Heart left ventricle (tissue), 16 donors: ENCODE measurements at regions not wholly inside any gene's neighbourhood (a gene's known extent, or its start where the extent isn't known, plus 50 kb on each side); places are given as distances from the start of the nearest gene placed in this dataset.
"Not testable (repeated sequence)": the region's sequence is repeated elsewhere in the genome, so short reads cannot be mapped to it uniquely, and the experiment has no call there.

Experiments used
- ATAC-seq, 4 donors: fragments of 200-7000 bp; cut with Tn5 transposase; one replicate each; pipeline ENCODE4 v1.9.1; 2020 to 2022; ENCODE audit warnings: moderate library complexity in 4 of 4, mild to moderate bottlenecking in 3 of 4, moderate number of reproducible peaks in 1 of 4
- DNase-seq, 5 donors: peaks; one replicate each; pipeline ENCODE4 v3.0.0-alpha.2; 2020
- H3K27ac ChIP-seq, 12 donors: fragments of 200-600 bp; sonication (generic) in 4 of 12; one replicate each; pipeline versions ENCODE4 v1.5.0 to v1.8.0; 2016 to 2022; ENCODE audit warnings: mild to moderate bottlenecking in 2 of 12
- H3K27me3 ChIP-seq, 9 donors: fragments of 200-600 bp; sonication (generic) in 2 of 9; one replicate each; pipeline versions ENCODE4 v1.5.1 to v1.8.0; 2016 to 2022; ENCODE audit warnings: mild to moderate bottlenecking in 3 of 9
- H3K36me3 ChIP-seq, 9 donors: fragments of 200-600 bp; sonication (generic) in 2 of 9; one replicate each; pipeline versions ENCODE4 v1.5.0 to v1.8.0; 2018 to 2022; ENCODE audit warnings: mild to moderate bottlenecking in 2 of 9
- H3K4me1 ChIP-seq, 12 donors: fragments of 200-600 bp; sonication (generic) in 4 of 12; one replicate each; pipeline versions ENCODE4 v1.5.0 to v1.8.0; 2016 to 2022; ENCODE audit warnings: mild to moderate bottlenecking in 3 of 12
- H3K4me3 ChIP-seq, 12 donors: fragments of 200-600 bp; sonication (generic) in 4 of 12; one replicate each; pipeline versions ENCODE4 v1.5.0 to v1.8.0; 2017 to 2022; ENCODE audit warnings: mild to moderate bottlenecking in 9 of 12, moderate library complexity in 4 of 12
- H3K9me3 ChIP-seq, 12 donors: fragments of 200-600 bp; sonication (generic) in 4 of 12; one replicate each; pipeline versions ENCODE4 v1.5.0 to v1.8.0; 2016 to 2022; ENCODE audit warnings: mild to moderate bottlenecking in 1 of 12
- POLR2A ChIP-seq, 2 donors: fragments of 450-650 bp; IDR thresholded peaks; one replicate each; pipeline ENCODE4 v1.6.1; 2017; ENCODE audit warnings: antibody characterized with exemption in 2 of 2, mild to moderate bottlenecking in 2 of 2, moderate library complexity in 2 of 2
- WGBS, 4 donors: extraction: QIAGEN DNeasy Blood & Tissue Kit in 2 of 4; methylation state at CpG; one replicate each; pipeline versions ENCODE4 v1.1.5 to v1.1.7; 2013 to 2018; 5-methylcytosine and 5-hydroxymethylcytosine counted together
- intact Hi-C, 10 donors: fragments of 100-400 bp; cut with DNase I; formaldehyde crosslinking; loops; one replicate each; pipeline versions ENCODE4 v1.11.1 to v1.14.2; 2022
- TF ChIP-seq, protein P1 (sequence below), 12 donors: fragments of 200-600 bp; sonication (generic) in 4 of 12; IDR thresholded peaks; one replicate each; pipeline versions ENCODE4 v1.5.0 to v1.8.0; 2018 to 2022; ENCODE audit warnings: antibody characterized with exemption in 12 of 12, mild to moderate bottlenecking in 5 of 12
- donor health status: ischemic (EF 13 %, LVEDD 7.1; RV severe dilation, severe dysfunction).
- donor health status: healthy with polysubstance abuse.
- donor health status: DM: no; HTN: yes; CAD: no.
- donor health status: DM: no; HTN: no; CAD: no.
- donor health status: ischemic (EF 25% LVEDD 6.9; RV normal size, moderate dysfunction).
- donor health status: ischemic (EF 25% LVEDD 5.7; RV mildly dilated, moderate dysfunction).
- donor health status: healthy.
- donor health status: DM: yes; HTN: yes; CAD: no.
- donor health status: ischemic (EF 35%, LVEDD 5.7; RV mildly dilated, moderate dysfunction).
- donor health status: nonischemic (EF 11% LVEDD 7.7; RV severe dilation, severe dysfunction).
- donor health status: DM: yes; HTN: yes; CAD: no.
- donor health status: PGD.
- donor health status: ischemic (EF 29% LVEDD 5.4; RV normal size, mild dysfunction).
- donor health status: nonischemic (EF 23%, LVEDD 6.1; RV moderate dilation, normal function).

DNA sequence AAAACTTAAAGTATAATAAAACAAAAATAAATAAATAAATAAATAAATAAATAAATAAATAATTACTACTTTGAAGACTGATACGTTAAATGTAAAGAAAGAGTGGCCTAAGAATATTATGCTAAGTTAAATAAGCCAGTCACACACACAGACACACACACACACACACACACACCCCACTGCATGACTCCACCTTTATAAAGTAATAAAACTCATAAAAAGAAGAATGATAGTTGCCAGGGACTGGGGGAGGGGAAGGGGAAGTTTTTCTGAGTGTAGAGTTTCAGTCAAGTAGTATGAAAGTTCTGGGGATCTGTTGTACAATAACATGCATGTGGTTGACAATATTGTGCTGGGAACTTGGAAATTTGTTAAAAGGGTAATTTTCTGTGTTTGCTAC, 1237.5 kb upstream of the GYPC start:
- intact Hi-C loops, result no loop called here
- Histone ChIP-seq H3K4me3 (no peak overlapping the region), H3K27me3 (no peaks in the 10 kb centered on the region), H3K4me1 (no peaks in the 10 kb centered on the region), H3K36me3 (no peaks in the 10 kb centered on the region), H3K27ac (no peak overlapping the region), H3K9me3 (peaks cover 0 to 2% (median 0%) of the 10 kb centered on the region in 12 donors)
- ATAC-seq (no peak), DNase-seq (no peak)
- TF ChIP-seq, protein P1, sequence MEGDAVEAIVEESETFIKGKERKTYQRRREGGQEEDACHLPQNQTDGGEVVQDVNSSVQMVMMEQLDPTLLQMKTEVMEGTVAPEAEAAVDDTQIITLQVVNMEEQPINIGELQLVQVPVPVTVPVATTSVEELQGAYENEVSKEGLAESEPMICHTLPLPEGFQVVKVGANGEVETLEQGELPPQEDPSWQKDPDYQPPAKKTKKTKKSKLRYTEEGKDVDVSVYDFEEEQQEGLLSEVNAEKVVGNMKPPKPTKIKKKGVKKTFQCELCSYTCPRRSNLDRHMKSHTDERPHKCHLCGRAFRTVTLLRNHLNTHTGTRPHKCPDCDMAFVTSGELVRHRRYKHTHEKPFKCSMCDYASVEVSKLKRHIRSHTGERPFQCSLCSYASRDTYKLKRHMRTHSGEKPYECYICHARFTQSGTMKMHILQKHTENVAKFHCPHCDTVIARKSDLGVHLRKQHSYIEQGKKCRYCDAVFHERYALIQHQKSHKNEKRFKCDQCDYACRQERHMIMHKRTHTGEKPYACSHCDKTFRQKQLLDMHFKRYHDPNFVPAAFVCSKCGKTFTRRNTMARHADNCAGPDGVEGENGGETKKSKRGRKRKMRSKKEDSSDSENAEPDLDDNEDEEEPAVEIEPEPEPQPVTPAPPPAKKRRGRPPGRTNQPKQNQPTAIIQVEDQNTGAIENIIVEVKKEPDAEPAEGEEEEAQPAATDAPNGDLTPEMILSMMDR (IDR thresholded peaks at IDR 0.05), result no peak
- TF ChIP-seq POLR2A (IDR thresholded peaks at IDR 0.05), result no peak
- WGBS, 4 donors, result 62 to 76% (median 73%) methylated on average over 1 of the region's 1 CpG

DNA sequence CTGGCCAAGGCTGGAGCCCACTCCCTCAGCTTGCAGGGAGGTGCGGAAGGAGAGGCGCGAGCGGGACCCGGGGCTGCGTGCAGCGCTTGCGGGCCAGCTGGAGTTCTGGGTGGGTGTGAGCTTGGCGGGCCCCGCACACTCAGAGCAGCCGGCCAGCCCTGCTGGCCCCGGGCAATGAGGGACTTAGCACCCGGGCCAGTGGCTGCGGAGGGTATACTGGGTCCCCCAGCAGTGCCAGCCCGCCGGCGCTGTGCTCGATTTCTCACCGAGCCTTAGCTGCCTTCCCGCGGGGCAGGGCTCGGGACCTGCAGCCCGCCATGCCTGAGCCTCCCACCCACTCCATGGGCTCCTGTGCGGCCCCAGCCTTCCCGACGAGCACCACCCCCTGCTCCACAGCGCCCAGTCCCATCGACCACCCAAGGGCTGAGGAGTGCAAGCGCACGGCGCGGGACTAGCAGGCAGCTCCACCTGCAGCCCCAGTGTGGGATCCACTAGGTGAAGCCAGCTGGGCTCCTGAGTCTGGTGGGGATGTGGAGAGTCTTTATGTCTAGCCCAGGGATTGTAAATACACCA, 1233.7 kb upstream of the GYPC start:
- H3K27me3 ChIP-seq, H3K27ac ChIP-seq, H3K36me3 ChIP-seq, ATAC-seq, H3K4me3 ChIP-seq, intact Hi-C loops, H3K4me1 ChIP-seq, H3K9me3 ChIP-seq, DNase-seq: not testable (repeated sequence)
- 93 to 100% (median 95%) methylated on average over 4 to 32 of the region's 32 CpGs for WGBS, 4 donors

DNA sequence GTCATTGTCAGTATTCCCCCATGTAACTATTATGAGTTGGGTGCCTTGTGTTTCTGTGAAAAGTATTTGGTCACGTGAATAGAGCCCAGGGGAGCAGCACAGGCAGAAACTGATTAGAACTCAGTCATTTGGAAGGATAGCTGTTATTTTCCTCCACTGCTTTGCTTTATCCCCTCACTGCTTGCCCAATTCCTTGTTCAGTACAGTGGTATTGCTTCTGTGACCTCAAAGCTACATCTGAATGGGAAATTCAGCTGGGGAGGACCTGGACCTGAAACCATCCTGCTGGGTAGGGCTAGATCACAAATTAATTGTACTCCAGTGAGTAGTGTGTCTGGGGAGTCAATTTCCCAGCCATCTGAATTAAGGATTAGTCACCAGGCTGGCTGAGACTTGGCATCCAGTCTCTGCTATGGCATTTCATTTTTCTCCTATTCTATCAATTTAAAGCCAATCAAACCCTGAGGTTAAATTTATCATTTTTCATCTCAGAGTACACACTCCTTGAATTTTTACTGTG, 1231.6 kb upstream of the GYPC start:
- peaks cover 0 to 5% (median 0%) of the 10 kb centered on the region in 12 donors for H3K9me3 ChIP-seq
- H3K36me3 ChIP-seq, result no peaks in the 10 kb centered on the region
- H3K27me3 ChIP-seq, result no peaks in the 10 kb centered on the region
- no peak overlapping the region for H3K4me3 ChIP-seq
- intact Hi-C loops, result no loop called here
- no peak for ATAC-seq
- no peak overlapping the region for H3K27ac ChIP-seq
- no peak for DNase-seq
- H3K4me1 ChIP-seq, result no peaks in the 10 kb centered on the region
- TF ChIP-seq, protein P1 (IDR thresholded peaks at IDR 0.05), result no peak
- no peak for TF ChIP-seq POLR2A (IDR thresholded peaks at IDR 0.05)
- WGBS, 4 donors, result 33 to 49% (median 39%) methylated on average over 1 of the region's 1 CpG

DNA sequence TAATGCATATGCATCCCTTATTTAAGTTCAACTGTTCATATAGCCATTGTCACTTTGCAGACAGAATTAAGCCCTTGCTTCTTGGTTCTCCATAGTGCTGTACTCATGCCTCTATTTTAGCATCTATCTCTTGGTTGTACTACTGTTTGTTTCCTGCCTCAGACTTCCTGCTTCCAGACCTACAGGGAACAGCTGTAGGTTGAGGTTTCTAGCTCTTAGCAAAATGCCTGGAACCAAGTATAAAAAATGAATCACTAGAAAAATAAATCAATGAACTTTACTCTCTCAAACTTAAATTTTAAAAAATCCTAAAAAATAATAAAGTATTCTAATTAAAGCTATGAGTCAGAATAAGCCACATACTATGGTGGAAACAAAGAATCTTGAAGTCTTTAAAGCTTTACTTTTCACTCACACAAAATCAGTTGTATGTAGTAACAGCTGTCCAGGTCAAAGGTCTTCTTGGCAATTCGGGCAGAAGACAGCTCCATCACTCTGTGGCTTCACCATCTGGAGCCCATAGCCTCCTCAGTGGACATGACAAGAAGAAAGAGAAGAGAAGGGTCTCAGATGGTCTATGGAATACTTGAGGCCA, 1228.1 kb upstream of the GYPC start:
- DNase-seq, result no peak
- intact Hi-C loops, result no loop called here
- ATAC-seq, result no peak
- H3K36me3 ChIP-seq, result no peaks in the 10 kb centered on the region
- H3K4me3 ChIP-seq, result no peak overlapping the region
- no peak overlapping the region for H3K27ac ChIP-seq
- peaks cover 0 to 5% (median 0%) of the 10 kb centered on the region in 12 donors for H3K9me3 ChIP-seq
- no peaks in the 10 kb centered on the region for H3K27me3 ChIP-seq
- H3K4me1 ChIP-seq, result no peaks in the 10 kb centered on the region
- TF ChIP-seq, protein P1 (IDR thresholded peaks at IDR 0.05), result no peak
- no peak for TF ChIP-seq POLR2A (IDR thresholded peaks at IDR 0.05)
- WGBS, 4 donors, result 19 to 34% (median 23%) methylated on average over 1 of the region's 1 CpG
